Trophoblast cell (in vitro differentiated cells and primary cell): ENCODE measurements at regions not wholly inside any gene's neighbourhood (a gene's known extent, or its start where the extent isn't known, plus 50 kb on each side); places are given as distances from the start of the nearest gene placed in this dataset.
"Not testable (repeated sequence)": the region's sequence is repeated elsewhere in the genome, so short reads cannot be mapped to it uniquely, and the experiment has no call there.

Experiments used
- DNase-seq, 2 donors: peaks; one replicate each; pipeline ENCODE4 v3.0.0-alpha.2; 2016
- H2AFZ ChIP-seq: 2 replicates; pipeline ENCODE4 v1.6.1; 2013; ENCODE audit warnings: low read length, moderate library complexity, mild to moderate bottlenecking; ENCODE audit not compliant: insufficient read depth, poor library complexity
- H2AK5ac ChIP-seq: 2 replicates; pipeline ENCODE4 v1.6.1; 2013; ENCODE audit warnings: mild to moderate bottlenecking, low read length
- H2BK120ac ChIP-seq: 2 replicates; pipeline ENCODE4 v1.6.1; 2013; ENCODE audit warnings: low read length, mild to moderate bottlenecking, moderate library complexity; ENCODE audit not compliant: insufficient read depth, poor library complexity
- H2BK12ac ChIP-seq: 2 replicates; pipeline ENCODE4 v1.6.1; 2013; ENCODE audit warnings: mild to moderate bottlenecking, low read length, moderate library complexity
- H2BK5ac ChIP-seq: 2 replicates; pipeline ENCODE4 v1.6.1; 2013; ENCODE audit warnings: low read length, low read depth, moderate library complexity, mild to moderate bottlenecking; ENCODE audit not compliant: poor library complexity
- H3K14ac ChIP-seq: 2 replicates; pipeline ENCODE4 v1.6.1; 2013; ENCODE audit warnings: mild to moderate bottlenecking, low read length
- H3K18ac ChIP-seq: 2 replicates; pipeline ENCODE4 v1.6.1; 2013; ENCODE audit warnings: mild to moderate bottlenecking, low read length
- H3K23ac ChIP-seq: 2 replicates; pipeline ENCODE4 v1.6.1; 2013; ENCODE audit warnings: low read length
- H3K27ac ChIP-seq: 2 replicates; pipeline ENCODE4 v1.5.1; 2013; ENCODE audit warnings: low read depth, mild to moderate bottlenecking, inconsistent platforms, low read length, moderate library complexity
- H3K27me3 ChIP-seq: 2 replicates; pipeline ENCODE4 v1.6.1; 2013; ENCODE audit warnings: inconsistent platforms, mild to moderate bottlenecking, low read length, moderate library complexity; ENCODE audit not compliant: insufficient read depth
- H3K36me3 ChIP-seq, 2 experiments: 1 replicate in 1 of 2; 2 replicates in 1 of 2; pipeline ENCODE4 v1.6.1; 2013; ENCODE audit warnings: low read length in 2 of 2, mild to moderate bottlenecking in 2 of 2, moderate library complexity in 1 of 2; ENCODE audit not compliant: insufficient read depth in 2 of 2, control insufficient read depth in 1 of 2
- H3K4ac ChIP-seq: 2 replicates; pipeline ENCODE4 v1.6.1; 2013; ENCODE audit warnings: low read depth, mild to moderate bottlenecking, low read length, moderate library complexity
- H3K4me1 ChIP-seq, 2 experiments: 1 replicate in 1 of 2; 2 replicates in 1 of 2; pipeline ENCODE4 v1.6.1; 2013; ENCODE audit warnings: low read length in 2 of 2, mild to moderate bottlenecking in 2 of 2, moderate library complexity in 1 of 2; ENCODE audit not compliant: insufficient read depth in 2 of 2, control insufficient read depth in 1 of 2
- H3K4me2 ChIP-seq: 2 replicates; pipeline ENCODE4 v1.6.1; 2013; ENCODE audit warnings: inconsistent platforms, mild to moderate bottlenecking, low read length, moderate library complexity
- H3K4me3 ChIP-seq: 2 replicates; pipeline ENCODE4 v1.5.1; 2013; ENCODE audit warnings: mild to moderate bottlenecking, low read depth, low read length, inconsistent platforms
- H3K79me1 ChIP-seq: one replicate; pipeline ENCODE4 v1.6.1; 2013; ENCODE audit warnings: low read length
- H3K79me2 ChIP-seq: 2 replicates; pipeline ENCODE4 v1.6.1; 2013; ENCODE audit warnings: low read length, mild to moderate bottlenecking; ENCODE audit not compliant: control insufficient read depth, insufficient read depth, poor library complexity
- H3K9ac ChIP-seq: 2 replicates; pipeline ENCODE4 v1.6.1; 2013; ENCODE audit warnings: mild to moderate bottlenecking, low read length
- H3K9me3 ChIP-seq: 2 replicates; pipeline ENCODE4 v1.6.1; 2013; ENCODE audit warnings: low read depth, mild to moderate bottlenecking, control low read depth, inconsistent platforms, low read length; ENCODE audit not compliant: insufficient read depth
- H4K12ac ChIP-seq: 2 replicates; pipeline ENCODE4 v1.6.1; 2013; ENCODE audit warnings: low read depth, mild to moderate bottlenecking, low read length, moderate library complexity
- H4K8ac ChIP-seq: 2 replicates; pipeline ENCODE4 v1.6.1; 2013; ENCODE audit warnings: low read depth, mild to moderate bottlenecking, low read length, moderate library complexity
- H4K91ac ChIP-seq: one replicate; pipeline ENCODE4 v1.6.1; 2013; ENCODE audit warnings: low read depth, mild to moderate bottlenecking, low read length, moderate library complexity
- WGBS: extraction: QIAGEN DNeasy Blood & Tissue Kit; methylation state at CpG from one replicate; pipeline ENCODE4 v1.1.7; 2013; ENCODE audit warnings: missing lambda C conversion rate; ENCODE audit not compliant: insufficient read length, insufficient coverage; ENCODE audit errors: extremely low coverage; 5-methylcytosine and 5-hydroxymethylcytosine counted together

DNA sequence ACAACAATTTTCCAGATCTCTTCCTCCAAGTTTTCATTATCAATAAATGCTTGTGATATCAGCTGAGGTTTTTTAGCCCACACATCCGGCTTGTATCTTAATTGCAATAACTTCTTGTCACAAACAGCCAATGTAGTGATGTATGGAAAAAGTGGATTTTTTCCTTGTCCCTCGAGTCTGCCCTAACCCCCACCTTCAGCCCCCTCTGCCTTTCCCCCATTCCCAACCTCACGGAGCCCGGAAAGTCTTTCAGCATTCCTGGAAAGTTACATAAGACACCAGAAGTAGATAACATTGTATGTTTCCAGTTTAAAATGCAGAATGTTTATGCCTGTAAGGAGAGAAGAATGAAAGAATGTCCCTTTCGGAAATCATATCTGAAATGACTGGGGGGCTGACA lies 179.2 kb upstream of the PHACTR1 start:
- Histone ChIP-seq H3K36me3 (no peaks in the 10 kb centered on the region), H4K8ac (no peak overlapping the region)

DNA sequence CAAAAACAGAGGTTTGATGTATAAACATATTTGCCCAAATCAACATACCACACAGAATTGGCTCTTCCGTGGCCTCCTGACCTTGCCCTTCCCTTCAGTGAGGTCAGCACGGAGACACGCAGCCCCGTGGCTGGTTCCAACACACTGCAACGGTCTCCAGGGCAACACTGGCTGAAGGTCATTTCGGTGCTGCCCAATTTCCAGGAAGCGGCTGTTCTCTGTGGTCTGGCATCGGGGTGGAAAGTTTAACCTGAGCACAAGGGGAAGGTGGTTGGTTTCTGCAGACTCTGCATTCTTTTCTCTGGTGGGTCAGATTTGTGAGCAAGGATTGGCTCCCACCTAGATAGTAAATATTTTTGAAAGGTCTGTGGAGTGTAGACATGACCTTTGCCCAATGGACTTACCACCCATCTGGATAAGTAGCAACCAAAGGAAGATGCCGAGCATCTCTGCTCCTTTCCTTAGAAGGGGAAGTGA lies 177.6 kb upstream of the PHACTR1 start:
- no peaks in the 10 kb centered on the region for H3K36me3 ChIP-seq
- no peaks in the 10 kb centered on the region for H3K79me2 ChIP-seq
- no peak overlapping the region for H3K4me3 ChIP-seq
- H2BK12ac ChIP-seq, result peak overlapping the region; percentile 37
- H3K4me1 ChIP-seq, result peaks cover 12 to 16% of the 10 kb centered on the region in 2 experiments
- peak overlapping the region; percentile 57 for H2AK5ac ChIP-seq
- no peak overlapping the region for H3K4ac ChIP-seq
- H2BK5ac ChIP-seq, result no peak overlapping the region
- no peak overlapping the region for H3K9ac ChIP-seq
- no peak overlapping the region for H3K23ac ChIP-seq
- H3K4me2 ChIP-seq, result no peak overlapping the region
- H3K18ac ChIP-seq, result no peak overlapping the region
- H3K27me3 ChIP-seq, result no peaks in the 10 kb centered on the region
- no peak overlapping the region for H3K27ac ChIP-seq
- no peak overlapping the region for H4K8ac ChIP-seq
- DNase-seq, result peak; percentile 38 to 83
- no peak overlapping the region for H2AFZ ChIP-seq
- no peak overlapping the region for H3K14ac ChIP-seq
- H3K9me3 ChIP-seq, result peaks cover 2% of the 10 kb centered on the region
- H4K12ac ChIP-seq, result no peak overlapping the region
- peak overlapping the region; percentile 82 for H2BK120ac ChIP-seq
- peak overlapping the region; percentile 48 for H4K91ac ChIP-seq
- WGBS, result no CpG with 5 or more reads among the region's 9 CpGs
- peaks cover 5% of the 10 kb centered on the region for H3K79me1 ChIP-seq

More for the DNA sequence above, 179.2 kb upstream of the PHACTR1 start:
- Histone ChIP-seq H2BK120ac (no peak overlapping the region), H3K9me3 (peaks cover 2% of the 10 kb centered on the region), H3K27me3 (no peaks in the 10 kb centered on the region), H3K4me3 (no peak overlapping the region), H3K23ac (no peak overlapping the region), H3K14ac (no peak overlapping the region), H2AK5ac (no peak overlapping the region), H2AFZ (no peak overlapping the region), H3K4me2 (no peak overlapping the region), H3K4ac (no peak overlapping the region), H3K9ac (no peak overlapping the region), H2BK5ac (no peak overlapping the region), H3K79me1 (peaks cover 5% of the 10 kb centered on the region), H3K79me2 (no peaks in the 10 kb centered on the region), H2BK12ac (no peak overlapping the region), H3K18ac (no peak overlapping the region), H4K91ac (no peak overlapping the region), H4K12ac (no peak overlapping the region), H3K4me1 (peaks cover 12 to 16% of the 10 kb centered on the region in 2 experiments), H3K27ac (no peak overlapping the region)
- peak in 1 of 2 donors; percentile 38 for DNase-seq
- WGBS, result no CpG with 5 or more reads among the region's 5 CpGs

DNA sequence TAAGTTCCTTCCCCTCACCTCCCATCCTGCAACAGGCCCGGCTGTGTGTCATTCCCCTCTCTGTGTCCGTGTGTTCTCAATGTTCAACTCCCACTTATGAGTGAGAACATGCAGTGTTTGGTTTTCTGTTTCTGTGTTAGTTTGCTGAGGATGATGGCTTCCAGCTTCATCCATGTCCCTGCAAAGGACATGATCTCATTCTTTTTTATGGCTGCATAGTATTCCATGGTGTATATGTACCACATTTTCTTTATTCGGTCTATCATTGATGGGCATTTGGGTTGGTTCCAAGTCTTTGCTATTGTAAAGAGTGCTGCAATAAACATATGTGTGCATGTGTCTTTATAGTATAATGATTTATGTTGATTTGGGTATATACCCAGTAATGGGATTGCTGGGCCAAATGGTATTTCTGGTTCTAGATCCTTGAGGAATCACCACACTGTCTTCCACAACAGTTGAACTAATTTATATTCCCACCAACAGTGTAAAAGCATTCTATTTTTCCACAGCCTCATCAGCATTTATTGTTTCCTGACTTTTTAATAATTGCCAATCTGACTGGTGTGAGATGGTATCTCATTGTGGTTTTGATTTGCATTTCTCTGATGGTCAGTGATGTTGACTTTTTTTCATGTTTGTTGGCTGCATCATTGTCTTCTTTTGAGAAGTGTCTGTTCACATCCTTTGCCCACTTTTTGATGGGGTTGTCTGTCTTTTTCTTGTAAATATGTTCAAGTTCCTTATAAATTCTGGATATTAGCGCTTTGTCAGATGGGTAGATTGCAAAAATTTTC lies 174.1 kb upstream of the PHACTR1 start:
- H3K79me2 ChIP-seq, H3K9me3 ChIP-seq, H2AFZ ChIP-seq, H3K14ac ChIP-seq, H3K4me2 ChIP-seq, H4K91ac ChIP-seq, H3K23ac ChIP-seq, H3K18ac ChIP-seq, H2AK5ac ChIP-seq, DNase-seq, H3K4ac ChIP-seq, H3K27me3 ChIP-seq, H2BK5ac ChIP-seq, H3K9ac ChIP-seq, H3K79me1 ChIP-seq, H3K27ac ChIP-seq, H3K4me3 ChIP-seq, H4K8ac ChIP-seq, H3K36me3 ChIP-seq, H2BK120ac ChIP-seq, H2BK12ac ChIP-seq, H4K12ac ChIP-seq: not testable (repeated sequence)
- H3K4me1 ChIP-seq, result peaks cover 12 to 14% of the 10 kb centered on the region in 2 experiments
- no CpG with 5 or more reads among the region's 4 CpGs for WGBS

DNA sequence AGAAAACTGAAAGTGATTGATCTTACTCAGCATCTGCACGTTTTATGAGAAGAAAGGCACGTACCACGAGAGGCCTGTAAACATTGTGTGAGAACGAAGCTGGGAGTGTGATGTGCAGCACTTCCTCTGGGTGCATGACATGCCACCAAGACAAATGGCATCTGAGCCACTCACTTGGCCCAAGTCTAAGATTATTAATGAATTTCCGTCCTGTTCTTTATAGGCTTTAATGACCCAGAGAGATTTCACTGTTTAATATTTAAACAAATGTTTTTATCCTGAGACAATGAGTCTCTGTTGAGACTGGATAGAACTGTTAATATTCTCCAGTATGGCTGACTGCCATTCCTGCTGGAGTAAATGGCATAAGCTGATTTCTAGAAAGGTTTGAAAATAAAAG lies 172.6 kb upstream of the PHACTR1 start:
- WGBS, result no CpG with 5 or more reads among the region's 5 CpGs
- peak overlapping the region; percentile 36 for H3K9ac ChIP-seq
- no peaks in the 10 kb centered on the region for H3K79me1 ChIP-seq
- H2BK120ac ChIP-seq, result no peak overlapping the region
- H4K8ac ChIP-seq, result no peak overlapping the region
- H3K79me2 ChIP-seq, result no peaks in the 10 kb centered on the region
- H3K36me3 ChIP-seq, result no peaks in the 10 kb centered on the region
- peaks cover 2 to 3% of the 10 kb centered on the region in 2 experiments for H3K4me1 ChIP-seq
- H3K9me3 ChIP-seq, result peaks cover 2% of the 10 kb centered on the region
- H3K14ac ChIP-seq, result no peak overlapping the region
- H2BK5ac ChIP-seq, result no peak overlapping the region
- no peaks in the 10 kb centered on the region for H3K27me3 ChIP-seq
- H2AFZ ChIP-seq, result no peak overlapping the region
- no peak overlapping the region for H3K4ac ChIP-seq
- H3K4me3 ChIP-seq, result no peak overlapping the region
- H2BK12ac ChIP-seq, result no peak overlapping the region
- no peak overlapping the region for H3K18ac ChIP-seq
- no peak overlapping the region for H4K91ac ChIP-seq
- DNase-seq, result no peak
- no peak overlapping the region for H2AK5ac ChIP-seq
- no peak overlapping the region for H3K27ac ChIP-seq
- H3K4me2 ChIP-seq, result no peak overlapping the region
- no peak overlapping the region for H4K12ac ChIP-seq
- no peak overlapping the region for H3K23ac ChIP-seq
